RPMI7951 (cell line): ENCODE measurements at regions not wholly inside any gene's neighbourhood (a gene's known extent, or its start where the extent isn't known, plus 50 kb on each side); places are given as distances from the start of the nearest gene placed in this dataset.

Experiments used
- DNase-seq: peaks from one replicate; pipeline ENCODE4 v3.0.0-alpha.2; 2012; ENCODE audit warnings: low read depth

DNA sequence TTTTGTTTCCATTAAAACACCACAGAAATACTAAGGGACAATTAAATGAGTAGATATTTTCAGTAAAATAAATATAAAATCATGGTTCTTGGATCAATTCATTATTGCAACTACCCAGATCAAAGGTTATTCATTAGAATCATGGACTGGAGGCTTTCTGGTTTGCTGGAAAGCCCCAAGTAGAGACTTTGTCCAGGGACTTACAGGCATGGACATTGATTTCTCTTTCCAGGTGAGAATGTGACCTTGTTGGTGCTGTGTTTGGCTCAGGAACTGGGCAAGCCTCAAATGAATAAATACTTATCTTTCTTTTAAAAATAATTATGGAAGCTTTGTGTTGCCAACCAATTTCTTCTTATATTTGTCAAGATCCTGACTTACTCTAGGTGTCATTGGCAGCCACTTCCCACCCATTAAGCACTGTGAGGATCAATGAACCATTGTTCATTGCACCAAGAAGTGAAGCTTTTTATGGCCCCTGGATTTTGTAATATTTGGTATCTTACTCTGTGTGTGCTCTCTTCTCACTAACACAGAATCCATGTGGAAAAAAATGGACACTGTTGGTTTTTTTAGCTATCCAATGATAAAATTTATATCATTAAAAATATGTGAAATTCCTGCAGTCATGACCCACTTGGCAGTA, 205.8 kb upstream of the NRXN1 start:
- DNase-seq, result no peak

DNA sequence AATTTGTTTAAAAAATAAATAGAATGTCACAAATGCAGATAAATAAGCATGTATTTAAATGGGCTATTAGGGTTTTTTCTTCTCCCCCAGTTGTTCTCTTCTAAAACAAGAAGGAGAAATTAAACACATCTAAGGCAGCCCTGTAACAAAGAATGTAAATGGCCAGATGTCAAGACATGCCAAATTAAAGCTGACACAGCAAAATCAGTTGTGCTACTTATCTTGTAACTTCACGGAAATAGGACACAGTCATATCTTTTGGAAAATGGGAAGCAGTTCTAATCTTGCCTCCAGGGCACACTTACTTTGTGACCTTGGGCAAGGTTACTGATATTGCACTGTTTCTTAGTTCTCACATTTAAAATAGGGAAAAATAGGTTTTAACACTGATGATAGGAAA, 200.1 kb upstream of the NRXN1 start:
- no peak for DNase-seq

DNA sequence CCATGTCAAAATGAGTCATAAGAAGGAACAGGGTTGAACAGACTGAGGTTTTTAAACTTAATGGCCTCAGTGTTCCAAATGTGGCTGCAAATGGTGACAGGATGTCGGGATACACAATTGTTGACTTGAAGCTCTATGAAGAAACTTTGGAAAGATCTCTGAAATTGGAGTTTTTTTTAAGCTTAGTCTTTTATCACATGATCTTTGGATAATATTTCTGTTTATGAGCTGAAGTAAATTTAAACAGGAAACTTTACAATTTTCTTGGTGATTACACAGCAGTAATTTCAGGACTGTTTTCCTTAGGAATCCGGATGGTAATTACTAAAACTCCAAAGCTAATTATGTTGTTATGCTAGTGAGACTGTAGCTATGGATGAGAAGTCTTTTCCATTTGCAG, 199.1 kb upstream of the NRXN1 start:
- DNase-seq, result peak; percentile 31

DNA sequence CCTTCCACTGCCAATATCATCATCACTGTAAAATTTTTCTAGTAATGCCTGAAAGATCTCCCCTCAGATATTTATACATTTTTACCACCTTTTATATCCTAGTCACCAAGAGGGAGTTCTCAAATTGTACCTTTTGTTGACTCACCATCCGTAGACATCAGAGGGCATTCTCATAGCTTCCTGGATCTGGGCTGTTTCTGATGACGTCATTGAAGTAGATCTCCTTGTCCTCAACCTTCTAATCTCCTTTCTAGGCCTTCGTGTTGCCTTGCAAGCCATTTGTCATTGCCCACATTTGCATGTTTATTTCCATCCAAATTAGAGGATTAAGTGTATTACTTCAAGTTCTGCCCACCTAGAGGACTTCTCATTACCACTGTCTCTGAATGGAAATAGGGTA, 193.4 kb upstream of the NRXN1 start:
- DNase-seq, result no peak

DNA sequence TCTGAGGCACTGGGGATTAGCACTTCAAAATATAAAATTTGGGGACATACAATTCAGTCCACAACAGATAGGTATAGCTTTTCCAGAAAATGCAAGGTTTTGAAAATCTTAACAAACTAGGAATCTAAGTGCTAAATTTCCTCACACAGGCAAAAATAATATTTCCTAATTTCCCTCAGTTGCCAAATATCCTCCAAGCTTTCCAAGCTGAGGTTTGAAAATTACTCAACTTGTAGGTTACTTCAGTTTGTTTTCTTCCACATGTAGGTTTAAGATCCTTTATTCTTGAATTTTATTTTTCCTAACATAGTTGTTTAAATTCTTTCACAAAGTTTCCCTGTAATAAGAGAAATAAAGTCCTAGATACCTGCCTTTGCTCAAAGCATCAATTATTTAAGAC, 192.9 kb upstream of the NRXN1 start:
- DNase-seq, result no peak

DNA sequence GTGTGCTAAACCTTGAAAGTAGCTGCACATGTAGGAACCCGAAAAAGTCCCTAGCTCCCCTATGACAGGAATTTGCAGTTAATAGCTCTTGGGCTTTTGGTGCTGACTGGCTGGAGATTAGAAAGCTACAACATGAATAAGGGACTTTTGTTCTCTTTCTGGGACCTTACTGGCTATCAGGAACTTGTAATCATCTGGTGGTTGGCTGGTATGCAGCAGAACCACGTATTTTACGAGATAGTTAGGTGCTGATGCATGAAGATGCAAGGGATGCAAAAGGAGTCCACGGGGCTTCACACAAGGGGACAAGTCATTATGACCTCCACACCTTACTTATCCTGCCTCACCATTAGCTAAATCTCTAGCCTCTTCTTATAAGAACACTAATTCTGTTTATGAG, 190.2 kb upstream of the NRXN1 start:
- no peak for DNase-seq

DNA sequence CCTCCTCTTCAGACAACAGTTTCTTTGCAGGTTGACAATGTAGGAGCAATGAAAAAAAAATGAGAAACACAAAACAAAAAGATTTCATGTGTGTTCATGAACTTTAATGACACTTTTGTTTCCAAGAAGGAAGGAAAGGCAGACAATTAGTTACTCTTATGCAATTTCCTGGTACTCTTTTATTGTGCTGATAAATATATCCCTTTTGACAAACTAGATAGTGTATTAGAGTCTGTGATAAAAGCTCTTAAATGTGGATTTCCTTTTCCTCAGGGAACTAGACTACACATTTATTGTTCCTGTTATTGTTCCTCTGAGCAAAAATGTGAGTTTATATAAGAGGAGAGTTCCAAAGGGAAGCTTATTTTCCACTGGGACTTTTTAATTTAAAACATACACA, 188.7 kb upstream of the NRXN1 start:
- DNase-seq, result no peak

DNA sequence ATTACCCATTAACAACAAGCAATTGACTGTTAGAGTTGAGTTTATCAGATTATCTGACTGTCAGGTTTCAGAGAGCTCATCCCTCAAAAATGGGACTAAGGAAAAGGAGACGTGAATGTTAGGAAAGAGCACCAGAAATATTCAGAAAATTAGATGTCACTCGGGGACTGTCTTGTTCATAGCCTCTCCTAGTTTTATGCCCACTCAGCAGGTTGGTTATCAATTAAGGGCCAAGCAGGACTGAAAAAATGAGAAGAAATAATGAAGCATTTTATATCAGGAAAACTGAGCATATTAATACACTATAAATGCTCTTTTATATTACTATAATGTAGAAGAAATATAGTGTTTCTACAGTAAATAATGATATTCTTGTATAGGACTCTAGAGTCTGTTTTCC, 188.1 kb upstream of the NRXN1 start:
- DNase-seq, result no peak

DNA sequence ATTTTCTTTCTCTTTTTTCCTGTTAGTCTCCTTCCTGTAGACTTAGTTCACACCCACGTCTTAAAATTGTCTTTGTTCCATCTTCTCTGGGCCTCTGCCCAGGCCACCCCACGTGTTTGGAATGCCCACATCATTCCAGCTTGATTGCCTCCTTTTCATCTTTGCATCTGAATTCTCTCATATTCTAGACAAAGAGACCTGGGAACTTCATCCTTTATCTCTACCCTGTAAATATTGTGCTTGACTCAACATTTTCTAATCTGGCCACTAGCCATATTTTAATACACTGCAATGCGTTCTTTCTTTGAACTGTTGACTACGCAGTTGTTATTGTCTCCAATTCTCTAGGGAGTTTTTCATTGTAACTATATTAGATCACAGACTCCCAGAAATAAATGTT, 187.5 kb upstream of the NRXN1 start:
- no peak for DNase-seq

DNA sequence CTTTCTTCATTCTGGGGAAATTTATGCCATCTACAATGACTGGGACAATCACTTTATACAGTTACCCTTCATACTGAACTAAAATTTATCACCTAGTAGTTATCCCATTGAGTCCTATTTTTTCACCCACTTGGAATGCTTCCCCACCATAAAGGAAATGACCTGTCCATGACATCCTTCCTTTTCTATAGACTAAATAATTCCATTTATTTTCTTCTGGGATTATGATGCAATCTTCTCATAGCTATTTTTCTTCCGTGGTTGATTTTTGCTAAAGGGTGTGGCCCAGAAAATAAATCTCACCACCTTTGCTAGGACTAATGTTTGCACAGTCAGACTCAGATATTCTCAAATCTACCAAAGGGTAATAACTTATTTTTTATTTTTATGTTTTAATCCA, 186.1 kb upstream of the NRXN1 start:
- no peak for DNase-seq

DNA sequence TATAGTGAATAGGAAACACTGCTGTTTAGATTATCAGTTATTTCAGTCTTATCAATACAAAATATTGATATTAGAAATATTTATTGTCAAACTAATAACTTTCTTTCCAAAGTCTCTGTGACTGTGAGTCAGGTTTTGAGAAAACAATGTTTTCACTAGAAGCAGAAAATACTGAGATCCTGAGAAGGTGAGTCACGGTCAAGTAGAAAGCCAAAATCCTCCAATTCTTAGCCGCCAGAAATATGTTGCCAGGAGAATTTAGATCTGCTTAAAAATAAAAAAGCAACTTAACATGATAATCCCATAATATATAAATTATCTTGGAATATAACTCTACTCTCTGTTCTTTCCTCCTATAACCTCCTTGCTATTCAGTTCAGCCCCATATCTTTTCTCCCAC, 181.9 kb upstream of the NRXN1 start:
- DNase-seq, result no peak

DNA sequence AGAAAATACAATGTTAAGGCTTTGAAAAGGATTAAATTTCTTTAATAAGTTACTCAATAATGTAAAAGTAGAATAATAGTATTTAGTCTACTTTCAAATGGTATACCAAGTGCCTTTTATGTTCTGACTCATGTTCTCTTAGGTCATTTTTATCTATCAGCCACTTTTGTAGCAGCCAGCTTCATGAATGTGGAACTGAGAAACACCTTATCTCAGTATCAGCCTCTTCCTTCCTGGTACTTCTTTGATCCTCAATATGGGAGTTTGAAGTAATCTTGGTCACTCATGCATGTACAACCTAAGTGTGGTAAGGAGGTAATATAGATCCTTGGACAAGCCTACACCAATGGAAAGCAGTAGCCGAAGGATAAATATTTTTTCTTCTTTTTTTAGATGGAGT, 180.4 kb upstream of the NRXN1 start:
- DNase-seq, result no peak

DNA sequence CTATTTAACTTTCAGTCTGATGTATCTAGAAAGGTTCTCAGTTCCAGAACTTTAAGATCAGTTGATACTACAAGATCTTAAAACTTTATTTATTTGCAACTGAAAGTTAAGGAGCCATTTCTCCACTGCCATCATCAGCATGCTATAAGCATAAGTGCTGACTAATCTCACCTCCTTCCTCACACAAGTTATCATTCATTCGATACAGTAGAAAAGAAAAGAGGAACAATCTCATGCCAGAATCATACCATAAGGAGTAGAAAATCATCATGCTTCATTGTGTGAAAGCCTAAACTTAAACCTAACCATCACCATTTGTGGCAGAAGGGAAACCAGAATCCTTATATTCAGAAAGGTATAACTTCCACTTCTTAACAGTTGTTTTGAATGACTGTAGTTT, 176.6 kb upstream of the NRXN1 start:
- DNase-seq, result no peak

DNA sequence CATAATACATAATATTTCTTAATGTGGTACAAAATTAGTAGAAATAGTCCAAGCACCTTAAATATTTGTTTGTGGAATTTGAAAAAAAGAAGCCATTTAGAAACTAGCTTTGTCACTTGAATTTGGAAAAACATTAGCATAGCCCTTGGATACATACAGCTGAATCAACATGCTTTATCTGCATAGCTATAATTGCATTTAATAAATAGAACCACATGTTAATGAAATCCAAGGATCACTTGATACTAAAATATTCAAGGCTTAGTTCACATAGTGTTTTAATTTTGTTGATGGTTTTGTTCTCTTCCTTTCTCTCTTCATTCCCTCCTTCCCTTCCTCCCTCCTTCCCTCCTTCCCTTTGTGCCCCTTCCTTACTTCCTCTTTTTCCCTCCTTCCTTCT, 169.4 kb upstream of the NRXN1 start:
- no peak for DNase-seq

DNA sequence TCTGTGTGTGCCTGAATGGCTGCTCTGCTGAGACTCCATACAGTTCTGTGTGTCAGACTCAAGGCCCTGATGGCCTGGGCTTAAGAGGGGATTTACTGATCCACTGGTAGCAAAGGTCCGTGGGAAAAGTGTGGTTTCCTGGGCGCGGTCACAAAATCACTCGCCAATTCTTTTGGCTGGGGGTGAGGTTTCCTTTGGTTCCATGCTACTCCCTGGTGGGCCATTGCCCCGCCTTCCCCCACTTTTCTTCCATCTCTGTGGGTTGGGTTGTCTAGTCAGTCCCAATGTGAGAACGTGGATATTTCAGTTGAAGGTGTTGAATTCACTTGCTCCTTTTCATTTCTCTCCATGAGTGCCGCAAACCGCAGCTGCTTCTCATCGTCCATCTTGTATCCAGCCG, 162.7 kb upstream of the NRXN1 start:
- no peak for DNase-seq

DNA sequence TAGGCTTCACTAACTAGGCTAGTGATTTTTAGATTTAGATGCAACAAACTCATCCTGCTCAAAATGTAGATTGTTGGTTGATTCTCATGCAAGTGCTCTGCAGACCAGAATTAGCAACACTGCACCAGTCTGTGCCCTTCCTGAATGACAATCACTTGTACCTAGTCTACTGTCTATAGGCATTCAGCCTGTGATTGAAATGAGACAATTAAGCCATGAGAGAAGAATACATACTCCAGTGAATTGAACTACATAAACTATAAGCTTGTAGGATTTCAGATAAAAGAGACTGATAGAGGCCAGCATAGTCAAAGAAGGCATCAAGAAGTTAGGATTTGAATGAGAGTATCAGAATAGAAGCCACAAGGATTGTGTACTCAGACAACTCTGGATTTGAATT, 138.3 kb upstream of the NRXN1 start:
- DNase-seq, result no peak

DNA sequence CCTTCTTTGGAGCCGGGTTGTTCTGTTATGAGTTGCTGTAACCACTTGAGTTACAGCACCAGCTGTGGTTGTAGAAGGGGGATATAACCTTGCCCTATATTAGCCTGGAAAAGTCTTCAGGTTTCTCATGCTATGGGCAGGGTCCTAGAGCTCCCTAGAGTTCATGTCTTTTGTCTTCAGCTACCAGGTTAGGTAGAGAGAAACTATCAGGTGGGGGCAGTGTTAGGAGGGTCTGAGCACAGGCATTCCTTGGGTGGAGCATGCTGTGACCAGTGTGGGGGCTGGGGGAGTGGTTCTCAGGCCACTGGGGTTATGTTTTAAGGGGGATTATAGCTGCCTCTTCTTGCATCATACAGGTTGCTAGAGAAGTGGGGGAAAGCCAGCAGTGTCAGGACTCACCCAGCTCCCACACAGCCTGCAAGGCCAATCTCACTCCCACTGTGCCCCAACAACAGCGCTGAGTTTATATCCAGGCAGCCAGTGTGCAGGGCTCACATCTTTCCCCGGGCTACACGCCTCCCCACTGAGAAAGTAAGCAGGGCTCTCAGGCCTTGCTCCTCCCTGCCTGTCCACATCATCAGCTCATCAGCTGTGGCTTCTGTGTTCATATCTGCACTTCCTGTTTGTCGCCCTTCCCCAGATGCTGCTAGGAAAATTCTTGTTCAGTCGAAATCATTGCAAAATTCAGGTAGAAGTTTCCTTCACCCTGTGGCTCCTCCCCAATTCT, 133.8 kb upstream of the NRXN1 start:
- no peak for DNase-seq

DNA sequence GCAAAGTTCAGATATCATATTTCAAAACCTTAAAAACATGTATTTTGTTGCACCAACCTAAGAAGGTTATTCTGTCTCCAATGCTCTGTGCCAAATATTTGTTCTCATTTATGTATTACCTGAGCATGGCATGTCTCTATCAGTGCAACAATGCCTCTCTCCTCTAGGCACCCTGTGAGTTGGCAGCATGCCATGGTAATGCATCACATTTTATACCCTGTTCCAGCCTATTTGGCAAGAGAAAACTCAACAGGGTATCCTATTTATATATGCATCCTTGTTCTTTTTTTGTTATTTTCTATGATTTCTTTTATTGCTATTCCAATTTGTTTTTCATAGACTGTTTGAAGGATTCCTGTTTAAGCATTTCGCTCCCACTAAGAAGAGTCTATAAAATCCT, 126.3 kb upstream of the NRXN1 start:
- no peak for DNase-seq

DNA sequence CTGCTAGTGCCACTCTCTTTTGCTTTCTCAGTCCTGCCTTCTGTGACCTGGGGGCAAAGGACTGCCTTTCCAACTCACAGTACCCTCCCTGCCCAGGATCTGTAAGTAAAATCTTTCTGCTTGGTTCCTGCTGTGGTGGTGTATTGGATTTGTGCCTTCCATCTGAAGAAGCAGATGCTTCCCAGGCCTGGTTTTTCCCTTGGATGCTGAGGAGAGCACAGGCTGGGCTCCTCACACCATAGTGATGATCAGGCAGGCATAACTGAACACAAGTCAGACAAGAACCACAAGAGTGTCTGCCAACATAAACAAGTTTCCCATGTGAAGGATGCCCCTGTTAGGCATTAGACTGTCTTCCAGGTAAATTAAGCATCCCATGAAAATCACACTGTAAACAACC, 121.3 kb upstream of the NRXN1 start:
- DNase-seq, result no peak

DNA sequence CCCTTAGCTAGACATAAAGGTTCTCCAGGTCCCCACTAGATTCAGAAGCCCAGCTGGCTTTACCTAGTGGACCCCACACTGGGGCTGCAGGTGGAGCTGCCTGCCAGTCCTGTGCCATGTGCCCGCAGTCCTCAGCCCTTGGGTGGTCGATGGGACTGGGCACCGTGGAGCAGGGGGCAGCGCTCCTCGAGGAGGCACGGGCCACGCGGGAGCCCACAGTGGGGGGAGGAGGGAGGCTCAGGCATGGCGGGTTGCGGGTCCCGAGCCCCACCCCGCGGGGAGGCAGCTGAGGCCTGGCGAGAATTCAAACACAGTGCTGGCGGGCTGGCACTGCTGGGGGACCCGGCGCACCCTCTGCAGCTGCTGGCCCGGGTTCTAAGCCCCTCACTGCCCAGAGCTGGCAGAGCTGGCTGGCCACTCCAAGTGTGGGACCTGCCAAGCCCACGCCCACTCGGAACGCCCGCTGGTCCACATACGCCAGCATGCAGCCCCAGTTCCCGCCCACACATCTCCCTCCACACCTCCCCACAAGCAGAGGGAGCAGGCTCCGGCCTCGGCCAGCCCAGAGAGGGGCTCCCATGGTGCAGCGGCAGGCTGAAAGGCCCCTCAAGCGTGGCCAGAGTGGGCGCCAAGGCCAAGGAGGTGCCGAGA, 119.7 kb upstream of the NRXN1 start:
- DNase-seq, result no peak

DNA sequence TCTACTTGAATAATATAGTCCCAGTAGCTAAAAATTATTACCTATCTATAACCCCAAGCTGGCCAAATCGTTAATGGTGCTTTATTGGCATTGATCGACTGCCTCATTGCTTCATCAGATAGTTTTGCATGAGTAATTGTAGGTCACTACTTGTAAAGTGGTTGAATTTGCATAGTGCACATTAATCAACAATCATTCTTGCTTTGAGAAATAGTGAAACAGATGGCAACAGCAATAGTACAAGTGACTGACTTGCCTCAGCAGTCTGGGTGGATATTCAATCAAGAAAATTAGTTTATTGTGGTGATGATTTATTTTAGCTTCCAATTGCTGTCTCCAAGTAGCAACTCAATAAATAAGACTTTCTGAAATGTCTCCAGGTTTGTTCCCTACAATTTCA, 117.8 kb upstream of the NRXN1 start:
- DNase-seq, result no peak

DNA sequence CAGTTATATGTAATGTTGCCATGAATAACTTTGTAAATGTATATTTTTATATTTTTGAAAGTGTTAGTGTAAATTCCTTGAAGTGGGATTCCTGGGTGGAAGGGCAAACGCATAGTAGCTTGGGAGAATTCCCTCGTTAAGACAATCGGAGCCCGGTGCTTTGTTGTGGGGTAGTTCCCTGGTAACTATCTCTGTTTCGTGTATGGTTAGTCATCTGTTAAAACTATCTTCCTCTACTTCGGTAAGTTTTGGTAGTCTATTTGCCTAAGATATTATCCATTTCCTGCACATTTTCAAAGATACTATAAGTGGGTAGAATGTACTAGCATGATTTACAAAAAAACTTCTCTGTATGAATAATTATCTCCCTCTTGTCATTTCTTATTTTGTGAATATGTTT, 113.8 kb upstream of the NRXN1 start:
- DNase-seq, result no peak

DNA sequence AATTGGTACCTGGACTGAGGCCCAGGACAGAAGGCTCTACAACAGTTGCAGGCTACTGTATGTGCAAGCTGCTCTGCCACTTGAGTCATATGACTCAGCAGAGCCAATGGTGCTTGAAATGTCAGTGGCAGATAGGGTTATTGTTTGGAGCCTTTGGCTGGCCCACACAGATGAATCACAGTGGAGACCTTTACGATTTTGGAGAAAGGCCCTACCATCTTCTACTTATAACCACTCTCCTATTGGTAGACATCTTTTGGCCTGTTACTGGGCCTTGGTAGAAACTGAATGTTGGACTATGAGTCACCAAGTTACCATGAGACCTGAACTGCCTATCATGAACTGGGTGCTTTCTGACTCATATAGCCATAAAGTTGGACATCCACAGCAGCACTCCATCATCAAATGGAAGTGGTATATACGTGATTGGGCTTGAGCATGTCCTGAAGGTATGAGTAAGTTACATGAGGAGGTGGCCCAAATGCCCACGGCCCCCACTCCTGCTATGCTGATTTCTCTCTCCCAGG, 88.9 kb upstream of the NRXN1 start:
- DNase-seq, result no peak
